ENCODE measurements at regions not wholly inside any gene's neighbourhood (a gene's known extent, or its start where the extent isn't known, plus 50 kb on each side); places are given as distances from the start of the nearest gene placed in this dataset.

DNA sequence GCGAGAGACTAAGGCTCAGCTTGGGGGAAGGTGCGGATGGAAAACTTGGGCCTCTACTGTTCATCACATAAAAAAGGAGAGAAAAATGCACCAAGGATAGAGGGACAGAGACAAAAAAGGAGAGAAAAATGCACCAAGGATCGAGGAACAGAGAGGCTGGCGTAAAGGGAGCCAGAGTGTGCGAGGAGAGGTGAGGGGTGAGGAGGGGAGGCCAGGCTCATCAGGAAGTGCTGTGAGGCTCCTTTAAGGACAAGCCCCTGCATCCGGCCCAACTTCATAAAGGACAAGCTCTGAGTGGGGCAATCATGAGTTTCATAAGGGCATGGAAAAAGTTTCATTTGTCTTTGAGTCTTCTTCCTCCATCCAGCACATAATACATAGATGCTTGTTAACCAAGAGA is 117.2 kb upstream of the NXT1 start:
- no peak overlapping the region for H3K27ac Mint-ChIP-seq
- no peak for ATAC-seq
- H3K9me3 Mint-ChIP-seq (ENCODE audit: insufficient read depth), result peaks cover 8% of the 10 kb centered on the region
- H3K4me1 Mint-ChIP-seq (ENCODE audit: low read depth), result no peaks in the 10 kb centered on the region
- no peak overlapping the region for H3K4me3 Mint-ChIP-seq
- ChIA-PET POLR2A (no interaction called here), CTCF (interaction anchor here (1.0 kb wide), 1 partner anchor 10 kb away, joined by 3 read pairs; no protein-coding TSS in a partner anchor)
- peaks cover 9% of the 10 kb centered on the region for H3K27me3 Mint-ChIP-seq (ENCODE audit: low read depth)
- no peaks in the 10 kb centered on the region for H3K36me3 Mint-ChIP-seq (ENCODE audit: low read depth)
- no peak for DNase-seq

DNA sequence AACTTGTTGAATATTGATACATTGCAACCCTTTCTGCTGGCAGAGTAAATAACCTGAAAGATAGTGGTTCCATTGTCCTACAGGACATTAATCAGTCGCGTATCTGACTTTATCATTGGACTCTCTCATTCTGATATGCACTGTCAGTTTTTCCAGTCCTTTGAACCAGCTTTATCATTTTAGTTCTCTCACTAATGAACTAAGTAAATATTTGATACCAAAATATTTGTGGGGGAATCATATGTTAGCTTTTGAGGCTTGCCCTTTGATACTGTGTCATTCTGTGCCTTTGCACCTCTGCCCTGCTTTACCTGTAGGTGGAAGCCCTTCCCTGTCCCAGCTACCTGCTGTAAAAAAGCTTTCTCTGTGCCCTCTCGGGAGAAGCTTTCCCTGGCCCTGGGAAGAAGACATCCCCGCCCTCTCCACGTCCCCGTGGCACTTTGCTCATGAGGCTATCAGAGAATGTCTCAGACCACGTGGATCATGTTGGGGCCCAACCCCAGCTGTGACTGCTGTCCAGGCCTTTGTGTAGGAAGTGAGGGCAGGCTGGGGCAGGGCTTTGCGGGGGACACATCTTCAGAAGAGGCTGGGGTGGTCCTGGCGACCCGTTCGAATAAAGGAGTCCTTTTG is 117.8 kb upstream of the NXT1 start:
- H3K36me3 Mint-ChIP-seq (ENCODE audit: low read depth), result no peaks in the 10 kb centered on the region
- no peak overlapping the region for H3K27ac Mint-ChIP-seq
- H3K4me3 Mint-ChIP-seq, result no peak overlapping the region
- no peak for ATAC-seq
- CTCF ChIA-PET, result no interaction called here
- DNase-seq, result no peak
- H3K9me3 Mint-ChIP-seq (ENCODE audit: insufficient read depth), result peaks cover 8% of the 10 kb centered on the region
- H3K27me3 Mint-ChIP-seq (ENCODE audit: low read depth), result peaks cover 6% of the 10 kb centered on the region
- POLR2A ChIA-PET, result no interaction called here
- H3K4me1 Mint-ChIP-seq (ENCODE audit: low read depth), result no peaks in the 10 kb centered on the region

DNA sequence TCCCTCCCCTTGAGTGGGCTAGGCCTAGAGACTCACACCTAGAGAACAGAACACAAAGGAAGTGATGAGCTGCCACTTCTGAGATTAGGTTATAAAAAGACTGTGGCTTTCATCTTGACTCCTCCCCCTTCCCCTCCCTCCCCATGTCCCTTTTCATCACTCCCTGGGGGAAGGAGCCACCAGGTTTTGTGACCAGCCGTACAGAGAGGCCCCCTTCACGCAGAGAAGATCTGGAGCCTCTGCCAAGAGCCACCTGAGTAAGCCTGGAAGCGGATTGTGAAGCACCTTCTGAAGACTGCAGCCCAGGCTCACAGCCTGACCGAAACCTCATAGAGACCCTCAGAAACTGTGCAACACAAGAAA is 118.4 kb upstream of the NXT1 start:
- no peaks in the 10 kb centered on the region for H3K4me1 Mint-ChIP-seq (ENCODE audit: low read depth)
- H3K36me3 Mint-ChIP-seq (ENCODE audit: low read depth), result no peaks in the 10 kb centered on the region
- ATAC-seq, result no peak

DNA sequence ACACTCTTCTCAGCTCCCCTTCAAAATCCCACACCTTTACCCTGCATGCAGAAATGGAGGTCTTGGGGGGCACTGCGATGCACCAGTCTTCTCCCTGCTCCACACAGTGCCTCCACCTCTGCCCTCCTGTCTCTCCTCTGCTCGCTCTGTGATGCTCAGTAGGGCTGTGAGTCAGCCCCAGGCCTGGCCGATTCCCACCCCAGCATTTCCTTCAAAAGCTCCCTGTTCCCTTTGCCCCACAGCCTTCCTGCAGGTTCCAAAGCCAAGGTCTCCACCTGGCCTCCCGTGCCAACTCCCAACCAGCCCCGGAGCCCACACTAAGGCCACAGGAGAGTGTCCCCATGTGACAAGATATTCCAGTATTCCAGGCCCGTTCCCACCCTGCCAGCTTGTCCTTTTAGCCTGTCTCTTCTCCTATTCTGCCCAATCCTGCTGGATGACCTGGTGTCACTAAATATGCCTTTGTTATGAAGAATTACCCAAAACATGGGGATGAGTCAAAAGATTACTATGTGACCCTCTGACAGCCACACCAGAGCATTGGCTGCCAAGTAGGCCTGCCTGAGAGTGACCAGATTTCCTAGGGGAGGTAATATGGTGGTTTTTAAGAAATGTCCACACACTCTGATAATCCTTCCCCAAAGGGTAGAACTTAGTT is 118.9 kb upstream of the NXT1 start:
- no peaks in the 10 kb centered on the region for H3K4me1 Mint-ChIP-seq (ENCODE audit: low read depth)
- ChIA-PET POLR2A (no interaction called here), CTCF (no interaction called here)
- H3K27me3 Mint-ChIP-seq (ENCODE audit: low read depth), result no peaks in the 10 kb centered on the region
- no peak for ATAC-seq
- H3K4me3 Mint-ChIP-seq, result no peak overlapping the region
- H3K36me3 Mint-ChIP-seq (ENCODE audit: low read depth), result no peaks in the 10 kb centered on the region
- H3K27ac Mint-ChIP-seq, result no peak overlapping the region
- peaks cover 8% of the 10 kb centered on the region for H3K9me3 Mint-ChIP-seq (ENCODE audit: insufficient read depth)
- DNase-seq, result no peak

More for the DNA sequence above, 118.4 kb upstream of the NXT1 start:
- ChIA-PET POLR2A (no interaction called here), CTCF (no interaction called here)
- no peak for DNase-seq
- no peaks in the 10 kb centered on the region for H3K27me3 Mint-ChIP-seq (ENCODE audit: low read depth)
- no peak overlapping the region for H3K4me3 Mint-ChIP-seq
- H3K9me3 Mint-ChIP-seq (ENCODE audit: insufficient read depth), result peaks cover 8% of the 10 kb centered on the region
- no peak overlapping the region for H3K27ac Mint-ChIP-seq

DNA sequence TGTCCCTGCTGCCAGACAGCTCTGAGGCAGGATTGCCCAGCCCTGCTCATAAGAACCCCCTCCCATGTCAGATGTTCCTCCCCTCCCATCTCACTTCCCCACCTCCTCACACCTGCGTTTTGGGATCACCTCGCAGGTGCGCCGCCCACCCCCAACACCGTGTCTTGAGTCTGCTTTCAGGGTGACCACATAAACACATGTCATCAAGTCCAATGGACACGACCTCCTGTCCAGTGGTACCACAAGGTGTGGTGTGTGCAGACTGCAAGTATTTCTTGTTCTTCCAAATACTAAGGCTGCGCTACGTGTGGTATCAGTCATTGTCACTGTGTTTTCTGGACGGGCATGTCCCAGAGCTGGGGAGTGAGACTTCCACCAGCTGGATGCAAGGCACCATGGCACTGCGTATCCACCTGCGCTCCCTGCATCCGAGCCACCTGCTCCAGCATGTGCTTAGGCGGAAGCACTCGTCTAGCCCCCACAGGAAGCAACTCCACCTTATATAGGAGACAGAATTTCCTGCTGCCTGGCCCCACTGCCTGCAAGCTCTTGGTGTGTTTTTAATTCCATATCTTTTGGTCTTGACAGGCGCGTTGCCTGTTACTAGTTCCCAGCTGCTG is 119.7 kb upstream of the NXT1 start:
- Mint-ChIP-seq H3K4me3 (no peak overlapping the region), H3K27me3 (ENCODE audit: low read depth) (no peaks in the 10 kb centered on the region), H3K36me3 (ENCODE audit: low read depth) (no peaks in the 10 kb centered on the region), H3K4me1 (ENCODE audit: low read depth) (no peaks in the 10 kb centered on the region), H3K9me3 (ENCODE audit: insufficient read depth) (peaks cover 8% of the 10 kb centered on the region), H3K27ac (no peak overlapping the region)
- no peak for ATAC-seq
- DNase-seq, result no peak
- CTCF ChIA-PET, result no interaction called here
- POLR2A ChIA-PET, result interaction anchor here (0.5 kb wide), 1 partner anchor 10 kb away, joined by 3 read pairs; no protein-coding TSS in a partner anchor

DNA sequence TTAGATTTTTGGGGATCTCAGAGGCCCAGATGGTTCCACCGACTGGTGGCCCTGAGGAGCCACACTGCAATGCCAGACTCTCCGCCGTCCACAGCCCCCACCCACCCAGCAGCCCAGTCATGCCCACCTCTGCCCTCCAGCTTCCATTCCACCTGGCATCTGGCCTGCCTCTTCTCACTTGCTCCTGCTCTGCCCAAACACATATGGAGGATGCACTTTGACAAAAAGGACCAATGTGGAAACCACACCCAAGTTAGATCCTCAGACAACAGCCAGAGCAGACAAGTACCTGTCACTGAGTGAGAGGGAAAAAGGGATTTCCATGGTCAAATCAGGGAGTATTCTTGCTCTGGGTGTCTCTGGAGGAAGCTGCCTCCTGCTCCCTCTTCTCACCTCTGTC is 120.6 kb upstream of the NXT1 start:
- no peak for DNase-seq
- no peaks in the 10 kb centered on the region for H3K27me3 Mint-ChIP-seq (ENCODE audit: low read depth)
- H3K36me3 Mint-ChIP-seq (ENCODE audit: low read depth), result no peaks in the 10 kb centered on the region
- H3K27ac Mint-ChIP-seq, result no peak overlapping the region
- ChIA-PET POLR2A (no interaction called here), CTCF (no interaction called here)
- H3K9me3 Mint-ChIP-seq (ENCODE audit: insufficient read depth), result peaks cover 8% of the 10 kb centered on the region
- H3K4me1 Mint-ChIP-seq (ENCODE audit: low read depth), result no peaks in the 10 kb centered on the region
- H3K4me3 Mint-ChIP-seq, result no peak overlapping the region
- no peak for ATAC-seq

DNA sequence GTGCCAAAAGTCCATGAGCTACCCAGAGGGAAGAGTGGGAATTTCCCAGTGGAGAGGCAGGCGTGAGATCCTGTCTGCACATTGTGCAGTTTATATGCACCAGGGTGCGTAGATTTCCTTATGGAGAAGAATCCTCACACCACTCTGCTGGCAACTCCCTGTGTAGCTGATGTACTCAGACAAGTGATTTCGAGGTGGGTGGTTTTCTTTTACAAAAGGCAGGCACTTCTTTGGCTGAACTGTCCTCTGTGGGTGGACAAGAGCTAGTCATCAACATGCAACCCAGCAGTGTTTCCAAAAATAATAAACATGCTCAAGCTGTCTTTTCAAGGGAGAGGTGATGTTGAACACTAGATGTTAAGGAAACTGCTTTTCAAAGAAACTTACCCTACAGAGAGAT is 121.7 kb upstream of the NXT1 start:
- CTCF ChIA-PET, result no interaction called here
- H3K4me1 Mint-ChIP-seq (ENCODE audit: low read depth), result no peaks in the 10 kb centered on the region
- H3K9me3 Mint-ChIP-seq (ENCODE audit: insufficient read depth), result peaks cover 8% of the 10 kb centered on the region
- H3K27me3 Mint-ChIP-seq (ENCODE audit: low read depth), result no peaks in the 10 kb centered on the region
- H3K4me3 Mint-ChIP-seq, result no peak overlapping the region
- ATAC-seq (no peak), DNase-seq (no peak)
- H3K27ac Mint-ChIP-seq, result no peak overlapping the region
- POLR2A ChIA-PET, result no interaction called here
- H3K36me3 Mint-ChIP-seq (ENCODE audit: low read depth), result no peaks in the 10 kb centered on the region

DNA sequence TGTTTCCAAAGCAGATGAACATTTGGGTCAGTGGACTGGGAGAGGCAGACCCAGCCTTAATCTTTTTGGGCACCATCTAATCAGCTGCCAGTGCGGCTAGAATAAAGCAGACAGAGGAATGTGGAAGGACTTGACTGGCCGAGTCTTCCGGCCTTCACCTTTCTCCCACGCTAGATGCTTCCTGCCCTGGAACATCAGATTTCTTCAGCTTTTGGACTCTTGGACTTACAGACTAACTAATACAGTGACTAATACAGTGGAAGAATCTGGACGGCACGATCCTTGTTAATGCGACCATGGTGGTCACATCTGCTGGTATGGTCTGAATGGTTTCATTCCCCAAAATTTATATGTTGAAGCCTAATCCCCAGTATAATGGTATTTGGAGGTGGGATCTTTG is 122.6 kb upstream of the NXT1 start:
- no peak overlapping the region for H3K27ac Mint-ChIP-seq

DNA sequence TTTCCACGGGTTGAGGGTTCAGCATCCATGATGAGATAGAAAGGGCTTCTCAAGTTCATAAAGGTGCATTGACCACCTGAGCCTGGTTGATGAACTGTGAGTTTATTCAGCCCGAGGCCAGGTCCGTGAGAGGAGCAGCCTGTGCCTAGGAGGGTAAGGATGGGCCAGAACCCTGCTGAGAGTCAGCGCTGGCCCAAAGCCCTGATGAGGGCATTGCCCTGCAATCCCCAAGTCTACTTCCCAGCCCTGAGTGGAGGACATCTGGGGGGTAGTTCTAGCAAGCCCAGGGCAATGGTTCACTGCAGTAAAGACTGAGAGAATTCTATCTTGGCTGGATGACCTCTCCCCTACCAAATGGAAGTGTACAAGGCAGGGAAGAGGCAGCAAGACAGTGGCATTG is 123.3 kb upstream of the NXT1 start:
- H3K27ac Mint-ChIP-seq, result no peak overlapping the region
- H3K36me3 Mint-ChIP-seq (ENCODE audit: low read depth), result no peaks in the 10 kb centered on the region
- no peak overlapping the region for H3K4me3 Mint-ChIP-seq
- ATAC-seq (no peak), DNase-seq (no peak)
- H3K9me3 Mint-ChIP-seq (ENCODE audit: insufficient read depth), result peaks cover 4% of the 10 kb centered on the region
- POLR2A ChIA-PET, result no interaction called here
- CTCF ChIA-PET, result no interaction called here
- H3K27me3 Mint-ChIP-seq (ENCODE audit: low read depth), result no peaks in the 10 kb centered on the region
- H3K4me1 Mint-ChIP-seq (ENCODE audit: low read depth), result no peaks in the 10 kb centered on the region

More for the DNA sequence above, 122.6 kb upstream of the NXT1 start:
- POLR2A ChIA-PET, result no interaction called here
- Mint-ChIP-seq H3K4me1 (ENCODE audit: low read depth) (no peaks in the 10 kb centered on the region), H3K27me3 (ENCODE audit: low read depth) (no peaks in the 10 kb centered on the region), H3K9me3 (ENCODE audit: insufficient read depth) (peaks cover 8% of the 10 kb centered on the region), H3K4me3 (no peak overlapping the region), H3K36me3 (ENCODE audit: low read depth) (no peaks in the 10 kb centered on the region)
- CTCF ChIA-PET, result no interaction called here
- DNase-seq (no peak), ATAC-seq (no peak)

DNA sequence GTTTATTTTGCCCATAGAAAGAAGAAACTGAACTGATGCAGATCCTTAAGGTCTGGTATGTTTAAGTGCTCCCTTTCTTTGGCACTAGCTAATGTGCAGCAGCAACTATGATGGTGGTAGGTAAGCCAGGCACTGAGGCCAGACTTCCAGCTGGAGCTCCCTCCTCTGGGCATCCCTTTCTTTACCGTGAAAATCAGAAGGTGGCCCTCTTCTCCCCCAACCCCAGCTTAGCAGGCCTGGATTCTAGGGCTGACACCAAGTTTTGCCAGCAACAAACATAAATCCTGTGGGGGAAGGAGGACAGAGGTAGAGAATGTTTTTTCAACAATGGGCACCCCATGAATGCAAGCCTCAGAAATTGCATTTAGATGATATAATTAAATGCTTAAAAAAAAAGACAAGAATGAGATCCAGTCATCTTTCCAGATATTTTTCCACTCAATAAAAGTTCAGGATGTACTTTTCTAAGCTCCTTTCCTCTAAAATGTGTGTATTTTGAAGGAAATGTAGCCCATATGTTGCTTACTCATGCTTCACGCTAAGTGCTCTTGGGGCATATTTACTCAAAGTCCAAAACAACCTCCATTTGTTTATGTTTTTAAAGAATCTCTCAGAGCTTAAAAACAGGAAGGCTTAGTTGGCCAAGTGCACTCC is 123.9 kb upstream of the NXT1 start:
- Mint-ChIP-seq H3K4me1 (ENCODE audit: low read depth) (no peaks in the 10 kb centered on the region), H3K4me3 (no peak overlapping the region), H3K9me3 (ENCODE audit: insufficient read depth) (peaks cover 4% of the 10 kb centered on the region), H3K27me3 (ENCODE audit: low read depth) (no peaks in the 10 kb centered on the region), H3K36me3 (ENCODE audit: low read depth) (no peaks in the 10 kb centered on the region), H3K27ac (no peak overlapping the region)
- ATAC-seq (no peak), DNase-seq (no peak)
- POLR2A ChIA-PET, result no interaction called here
- CTCF ChIA-PET, result no interaction called here

DNA sequence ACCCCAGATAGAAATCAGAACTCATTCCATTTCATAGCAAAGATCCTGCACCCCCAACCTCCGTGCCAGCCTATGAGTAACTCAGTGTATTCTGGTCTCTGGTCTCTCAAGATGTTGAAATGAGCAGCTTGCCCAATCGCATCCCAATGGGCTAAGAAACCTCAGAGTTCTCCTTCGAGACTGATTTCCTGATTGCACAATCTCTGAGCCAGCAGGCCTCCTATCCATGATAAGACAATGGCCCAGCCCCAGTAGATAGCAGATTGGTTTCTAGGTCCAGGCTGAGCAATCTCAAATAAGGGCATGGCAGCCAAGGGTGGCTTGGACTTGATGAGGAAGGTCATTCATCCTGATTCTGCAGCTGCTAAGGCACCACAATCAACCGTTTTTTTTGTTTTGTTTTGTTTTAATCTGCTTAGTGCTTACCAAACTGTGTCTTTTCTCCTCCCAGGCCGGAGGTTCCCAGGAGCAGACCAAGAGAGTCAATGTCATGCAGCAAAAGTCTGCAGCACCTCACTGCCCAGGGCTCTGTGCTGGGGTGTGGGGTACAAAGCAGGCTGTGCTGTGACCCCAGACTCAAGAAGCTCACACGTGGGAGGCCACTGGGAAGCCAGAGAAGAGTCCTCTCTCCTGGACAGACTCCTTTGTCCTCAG is 125.1 kb upstream of the NXT1 start:
- no peak for DNase-seq
- H3K27ac Mint-ChIP-seq, result no peak overlapping the region
- ATAC-seq, result no peak
- H3K27me3 Mint-ChIP-seq (ENCODE audit: low read depth), result no peaks in the 10 kb centered on the region
- ChIA-PET CTCF (no interaction called here), POLR2A (no interaction called here)
- H3K9me3 Mint-ChIP-seq (ENCODE audit: insufficient read depth), result peaks cover 9% of the 10 kb centered on the region
- H3K4me1 Mint-ChIP-seq (ENCODE audit: low read depth), result no peaks in the 10 kb centered on the region
- H3K4me3 Mint-ChIP-seq, result no peak overlapping the region
- no peaks in the 10 kb centered on the region for H3K36me3 Mint-ChIP-seq (ENCODE audit: low read depth)

DNA sequence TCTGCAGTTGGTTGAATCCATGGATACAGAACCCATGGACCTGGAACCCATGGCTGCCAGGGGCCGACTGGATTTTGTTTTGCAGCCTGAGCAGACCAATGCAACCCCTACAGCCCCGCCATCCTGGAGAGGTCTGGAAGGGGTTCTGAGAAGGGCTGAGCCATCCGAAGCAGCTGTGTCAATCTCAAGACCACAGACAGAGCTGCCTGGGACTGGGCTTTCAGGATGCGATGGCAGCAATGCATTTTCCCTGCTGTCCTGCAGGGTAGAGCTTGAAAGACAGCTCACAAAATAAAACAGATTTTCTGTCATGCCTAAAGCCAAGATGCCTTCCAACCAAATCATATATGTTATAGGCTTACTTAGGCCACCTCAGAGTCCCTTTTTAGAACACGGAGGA is 125.8 kb upstream of the NXT1 start:
- no peaks in the 10 kb centered on the region for H3K36me3 Mint-ChIP-seq (ENCODE audit: low read depth)
- H3K4me3 Mint-ChIP-seq, result no peak overlapping the region
- ChIA-PET POLR2A (no interaction called here), CTCF (no interaction called here)
- H3K27ac Mint-ChIP-seq, result no peak overlapping the region
- H3K9me3 Mint-ChIP-seq (ENCODE audit: insufficient read depth), result peaks cover 9% of the 10 kb centered on the region
- no peaks in the 10 kb centered on the region for H3K4me1 Mint-ChIP-seq (ENCODE audit: low read depth)
- ATAC-seq, result no peak
- DNase-seq, result no peak
- H3K27me3 Mint-ChIP-seq (ENCODE audit: low read depth), result peaks cover 3% of the 10 kb centered on the region

Data from activated CD8-positive, alpha-beta T cell treated with anti-CD3 and anti-CD28 coated beads, Interleukin-2, amount 10 ng/mL, durations not matched to agents 7 days and 5 days (primary cell).